GM19043 (cell line): ENCODE measurements at regions not wholly inside any gene's neighbourhood (a gene's known extent, or its start where the extent isn't known, plus 50 kb on each side); places are given as distances from the start of the nearest gene placed in this dataset.

Experiments used
- ATAC-seq: cut with Tn5 transposase; IDR thresholded peaks from one replicate; pipeline ENCODE4 v1.9.1; 2021; ENCODE audit warnings: low read depth; ENCODE audit not compliant: unreplicated experiment

DNA sequence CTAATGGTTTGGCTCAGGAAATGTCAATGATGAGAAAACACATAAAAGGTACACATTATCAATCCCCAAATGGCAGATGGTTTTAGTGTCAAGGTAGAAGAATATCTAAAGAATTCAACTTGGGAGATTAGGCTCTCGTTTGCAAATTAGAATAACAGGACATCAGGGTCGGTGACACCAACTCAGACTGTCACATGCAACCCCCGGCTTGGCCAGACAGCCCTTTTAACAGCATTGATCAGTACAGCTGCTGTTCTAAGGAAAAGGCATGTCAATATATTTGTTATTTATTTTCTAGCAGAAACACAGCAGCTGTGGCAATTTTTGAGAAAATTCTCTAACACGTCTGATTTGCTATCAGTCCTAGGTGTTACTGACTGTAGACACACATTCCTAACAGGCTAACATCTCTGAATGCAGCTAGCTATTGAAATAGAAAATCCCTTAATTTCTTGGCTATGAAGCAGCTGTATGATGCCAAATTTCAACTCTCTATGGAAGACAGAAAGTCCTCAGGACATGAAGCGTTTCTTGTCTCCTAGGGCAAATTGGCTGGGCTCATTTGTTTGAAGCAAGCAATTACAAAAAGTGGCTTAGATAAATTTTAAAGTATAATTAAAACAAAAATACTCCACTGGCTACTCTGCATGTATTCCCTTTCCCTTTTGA lies 269.0 kb upstream of the CXXC4 start:
- ATAC-seq = no peak

DNA sequence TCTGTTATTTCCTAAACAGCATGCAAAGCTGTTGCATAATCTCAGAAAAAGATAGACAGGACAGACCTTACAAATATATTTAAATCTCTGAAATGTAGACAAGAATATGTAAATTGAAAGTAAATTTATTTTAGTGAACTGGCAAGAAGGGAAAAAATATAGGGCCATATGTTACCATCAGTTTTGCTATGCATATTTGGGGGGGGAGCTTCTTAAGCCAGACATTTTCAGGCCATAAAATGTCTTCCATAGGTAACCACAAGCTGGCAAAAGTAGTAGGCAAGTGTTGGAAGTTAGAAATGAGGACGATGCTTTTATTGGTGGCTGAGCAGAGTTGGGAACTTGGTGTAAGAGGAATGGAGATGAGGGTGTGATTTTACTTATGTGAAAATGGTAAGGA lies 272.0 kb upstream of the CXXC4 start:
- ATAC-seq = no peak

DNA sequence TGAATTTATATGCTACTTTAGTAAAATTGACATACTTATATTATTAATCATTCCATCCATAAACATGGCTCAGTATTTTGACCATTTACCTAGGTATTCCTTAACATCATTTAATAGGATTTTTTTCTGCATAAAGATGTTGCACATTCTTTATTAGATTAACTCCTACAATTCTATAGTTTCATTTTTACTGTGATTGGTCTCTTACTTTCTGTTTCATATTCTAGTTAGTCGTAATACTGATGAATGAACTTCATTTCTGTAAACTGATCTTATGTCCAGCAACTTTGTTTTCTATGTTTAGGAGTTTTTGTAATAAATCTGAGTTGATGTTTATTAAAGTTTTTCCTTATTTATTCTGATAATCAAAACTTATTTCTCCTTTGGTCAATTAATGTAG lies 278.2 kb upstream of the CXXC4 start:
- no peak for ATAC-seq

GRCh38 chr4:104795264-104795939 lies 300.7 kb upstream of the CXXC4 start:
- no peak for ATAC-seq

- ATAC-seq = no peak
These were observed 317.0 kb upstream of the CXXC4 start for GRCh38 chr4:104811727-104812126.

DNA sequence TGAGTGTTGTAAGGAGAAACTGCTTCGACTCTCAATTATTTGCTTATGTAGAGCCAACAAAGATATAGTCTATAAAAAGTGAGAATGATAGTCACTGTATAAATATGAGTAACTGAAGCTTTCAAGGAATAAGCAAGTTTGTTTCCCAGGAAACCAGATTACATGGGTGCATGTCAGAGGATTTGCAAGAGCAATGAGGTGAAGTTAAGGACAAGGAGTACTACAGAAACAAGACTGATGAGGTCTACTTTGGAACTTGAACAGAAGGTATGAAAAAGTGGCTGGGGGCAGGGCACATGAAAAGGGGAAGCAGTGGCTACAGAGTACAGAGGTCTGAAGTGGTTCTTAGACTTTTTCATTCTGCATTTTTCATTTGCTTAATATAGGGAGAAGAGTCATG lies 321.0 kb upstream of the CXXC4 start:
- ATAC-seq = no peak

- ATAC-seq = no peak
These were observed 323.9 kb upstream of the CXXC4 start for GRCh38 chr4:104818579-104818978.

- ATAC-seq = no peak
These were observed 320.5 kb upstream of the TET2 start for GRCh38 chr4:104826171-104826570.

- ATAC-seq = no peak
These were observed 316.9 kb upstream of the TET2 start for GRCh38 chr4:104829761-104830160.

DNA sequence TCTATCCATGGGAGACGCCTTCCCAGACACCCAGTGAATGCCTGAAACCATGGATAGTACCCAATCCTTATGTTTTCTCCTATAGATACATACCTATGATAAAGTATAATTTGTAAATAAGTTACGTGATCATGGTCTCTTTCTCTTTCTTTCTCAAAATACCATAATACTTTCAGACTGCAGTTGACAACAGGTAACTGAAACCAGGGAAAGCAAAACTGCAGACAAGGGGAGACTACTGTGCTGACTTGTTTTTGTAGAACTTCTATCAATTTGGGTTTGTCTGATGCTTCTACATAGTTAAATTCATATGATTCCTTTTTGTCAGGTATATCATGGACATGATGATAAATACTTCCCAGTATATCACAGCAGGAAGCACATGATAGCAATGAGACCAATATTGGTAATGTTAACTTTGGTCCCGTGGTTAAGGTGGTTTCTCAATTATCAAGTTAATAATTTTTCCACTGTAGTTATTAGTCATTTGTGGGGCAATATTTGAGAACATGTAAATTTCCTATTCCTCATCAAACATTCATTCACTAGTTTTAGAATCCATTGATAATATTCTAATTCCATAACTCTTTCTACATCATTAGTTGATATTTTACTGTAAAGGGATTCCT lies 298.0 kb upstream of the TET2 start:
- ATAC-seq = no peak

DNA sequence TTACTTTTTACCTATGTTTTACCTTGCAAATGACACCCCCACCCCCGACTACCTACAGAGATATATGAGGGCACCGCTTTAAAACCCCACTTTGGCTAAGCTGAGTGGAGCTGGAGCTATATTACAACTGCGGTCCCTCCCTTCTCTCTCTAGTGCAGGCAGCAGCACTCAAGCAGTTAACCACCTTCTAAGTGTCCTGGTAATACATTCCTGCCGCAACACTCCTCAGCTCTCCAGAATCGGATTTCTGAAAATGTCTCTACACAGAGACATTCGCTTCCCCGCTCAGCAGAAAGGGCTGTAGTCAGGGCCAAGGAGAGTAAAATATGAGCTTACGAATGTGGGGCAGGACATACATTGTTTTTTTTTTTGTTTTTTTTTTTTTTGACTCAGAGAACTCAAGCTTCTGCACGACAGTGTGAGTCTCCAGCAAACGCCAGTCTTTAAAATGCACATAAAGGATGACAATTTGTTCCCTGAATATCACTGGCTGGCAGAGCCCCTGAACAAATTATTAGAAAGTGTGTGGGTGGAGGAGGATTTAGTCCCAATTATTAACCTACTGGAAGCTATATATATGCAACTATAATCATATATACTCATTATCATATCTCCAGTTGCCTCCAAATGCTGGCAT lies 287.0 kb upstream of the TET2 start:
- ATAC-seq = no peak

- ATAC-seq = peak; percentile 83
These were observed 286.2 kb upstream of the TET2 start for GRCh38 chr4:104860238-104861123.

DNA sequence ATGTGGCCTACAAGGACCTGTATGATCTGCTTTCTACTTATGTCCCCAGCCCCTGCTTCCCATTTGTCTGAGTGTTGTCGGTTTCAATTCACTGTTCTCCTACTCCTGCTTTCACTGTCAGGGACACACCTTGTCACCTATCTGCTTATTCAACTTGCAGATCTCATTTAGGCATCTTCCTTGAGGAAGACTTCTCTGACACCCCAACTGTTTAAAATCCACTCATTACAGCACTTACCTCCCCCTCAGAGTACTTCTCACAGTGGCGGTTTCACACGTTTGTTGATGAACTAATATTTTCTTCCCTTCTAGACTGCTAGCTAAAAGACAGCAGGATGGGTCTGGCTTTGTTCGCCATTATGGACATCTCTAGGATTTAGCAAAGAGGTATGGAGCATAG lies 279.9 kb upstream of the TET2 start:
- ATAC-seq = no peak

- peak; percentile 21 for ATAC-seq
These were observed 278.1 kb upstream of the TET2 start for GRCh38 chr4:104868533-104868932.

DNA sequence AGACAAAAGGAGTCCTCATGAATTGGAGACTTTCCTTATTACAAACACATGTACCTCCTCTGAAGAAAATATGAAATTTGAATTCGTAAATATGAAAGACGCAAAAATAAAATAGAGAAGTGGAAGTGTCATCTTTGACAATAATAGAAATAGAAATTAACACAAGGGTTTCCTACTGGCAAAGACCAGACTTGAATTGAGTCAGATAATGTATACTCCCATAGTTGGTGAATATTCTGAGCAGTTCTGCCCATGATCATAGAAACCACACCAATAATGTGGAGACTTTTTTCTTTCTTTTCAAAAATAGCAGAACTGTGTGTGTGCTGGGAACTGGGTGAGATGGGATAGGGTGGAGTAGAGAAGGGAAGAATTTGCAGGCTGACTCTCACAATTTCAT lies 277.7 kb upstream of the TET2 start:
- ATAC-seq = peak; percentile 92

GRCh38 chr4:104869831-104870230 lies 276.8 kb upstream of the TET2 start:
- no peak for ATAC-seq

DNA sequence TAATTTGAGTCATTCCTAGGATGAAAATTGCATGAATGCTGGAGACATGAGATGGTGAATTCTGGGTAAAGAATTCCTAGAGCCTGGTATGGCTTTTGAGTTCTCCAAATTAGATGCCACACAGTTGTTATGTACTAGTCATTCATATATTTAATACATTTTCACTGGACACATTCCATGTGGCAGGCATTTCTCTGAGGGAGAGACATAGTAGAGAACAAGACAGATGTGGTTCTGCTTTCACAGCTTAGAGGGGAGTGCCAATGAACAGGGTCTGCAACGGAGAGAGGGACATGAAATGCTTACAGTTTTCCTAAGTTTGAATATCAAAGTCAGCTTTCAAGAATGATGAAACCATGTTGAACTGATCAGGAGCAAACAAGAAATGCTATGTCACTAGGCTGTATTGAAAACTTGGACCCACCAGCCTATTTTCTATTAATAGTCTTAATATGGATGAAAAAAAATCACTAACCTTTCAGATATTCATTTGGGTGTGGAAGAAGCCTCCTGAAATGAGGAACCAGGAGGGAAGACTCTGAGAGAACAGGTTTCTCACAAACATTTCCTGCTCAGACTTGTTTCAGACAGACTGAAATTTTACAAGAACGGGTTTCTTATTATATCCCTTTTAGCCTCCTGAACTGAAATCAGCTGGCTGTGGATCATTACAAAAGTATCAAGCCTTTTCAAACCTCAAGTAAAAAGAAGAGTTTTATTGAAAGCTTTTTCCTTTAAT lies 276.0 kb upstream of the TET2 start:
- ATAC-seq = peak; percentile 27

DNA sequence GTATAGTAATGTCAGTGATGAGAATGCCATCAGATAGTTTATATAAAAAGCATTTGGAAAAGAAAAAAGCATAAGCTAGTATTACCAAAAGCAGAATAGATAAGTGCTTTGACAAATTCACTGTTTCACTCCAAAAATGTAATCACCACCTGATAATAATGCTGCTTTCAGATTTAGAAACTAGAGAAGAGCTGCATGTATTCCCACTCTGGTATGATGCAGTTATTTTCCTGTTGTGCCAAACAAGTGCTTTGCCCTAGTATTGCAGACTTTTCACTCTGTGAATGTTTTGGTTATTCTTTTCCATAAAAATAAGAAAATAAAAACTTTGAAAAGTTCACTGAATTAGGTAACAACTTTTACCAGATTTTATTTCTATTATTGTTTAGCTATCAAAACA lies 267.7 kb upstream of the TET2 start:
- no peak for ATAC-seq

DNA sequence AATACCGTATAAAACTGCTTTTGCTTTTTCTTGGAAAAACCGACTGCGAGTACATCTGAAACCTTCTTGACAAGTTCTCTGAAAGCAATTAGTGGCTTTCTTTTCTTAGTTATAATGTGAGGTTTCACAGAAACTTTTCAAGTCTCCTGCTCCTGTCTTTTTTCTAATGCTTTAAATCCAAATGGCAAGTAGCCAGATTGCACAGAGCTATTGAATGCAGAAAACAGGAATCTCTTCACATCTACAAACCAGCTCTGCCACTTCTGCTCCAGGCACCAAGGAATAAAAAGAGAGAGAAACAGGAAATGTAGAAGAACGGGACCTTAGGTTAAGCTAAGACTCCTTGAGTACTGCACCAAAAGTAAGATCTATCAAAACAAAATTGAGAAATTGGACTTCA lies 267.3 kb upstream of the TET2 start:
- ATAC-seq = no peak

DNA sequence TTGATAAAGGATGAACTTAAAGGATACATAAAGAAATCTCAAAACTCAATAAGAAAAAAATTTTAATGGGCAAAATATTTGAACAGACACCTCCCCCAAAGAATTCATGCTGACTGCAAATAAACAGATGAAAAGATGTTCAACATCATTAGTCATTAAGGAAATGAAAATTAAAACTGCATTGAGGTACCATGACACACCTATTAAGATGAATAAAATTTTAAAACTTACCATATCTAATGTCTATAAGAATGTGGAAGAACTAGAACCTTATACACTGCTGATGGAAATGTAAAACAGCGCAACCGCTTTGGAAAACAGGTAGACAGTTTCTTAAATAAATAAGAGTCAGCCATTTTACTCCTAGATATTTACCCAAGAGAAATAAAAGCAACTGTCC lies 266.8 kb upstream of the TET2 start:
- no peak for ATAC-seq
